HT-29 (cell line): ENCODE measurements at regions not wholly inside any gene's neighbourhood (a gene's known extent, or its start where the extent isn't known, plus 50 kb on each side); places are given as distances from the start of the nearest gene placed in this dataset.
A peak's percentile ranks its signal among the peaks of the same experiment; 100 is the strongest.

Experiments
- DNase-seq: peaks from one replicate; pipeline ENCODE4 v3.0.0-alpha.2; 2015; ENCODE audit warnings: low spot score

DNA sequence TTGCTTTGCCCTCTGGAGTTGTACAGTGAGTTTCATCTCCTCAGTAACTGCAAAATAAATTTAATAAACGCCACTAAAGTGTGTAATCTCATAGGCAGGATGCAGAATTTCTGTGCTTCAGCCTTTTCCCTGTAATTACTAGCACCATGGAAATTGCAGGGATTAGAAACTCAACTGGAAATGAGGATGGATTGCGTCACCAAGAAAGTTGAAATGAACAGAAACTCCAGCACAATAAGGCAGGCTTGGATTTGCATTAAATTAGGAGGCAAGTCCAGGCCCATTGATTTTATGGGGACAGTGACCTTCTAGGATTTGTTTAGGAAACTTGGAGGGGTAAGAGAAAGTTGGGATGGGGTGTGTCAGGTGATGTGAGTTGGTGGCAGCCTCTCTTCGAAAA, 197.5 kb downstream of the PTPRU start:
- no peak for DNase-seq

- DNase-seq, result no peak
Measured at GRCh38 chr1:29431138-29431537, 194.8 kb downstream of the PTPRU start.

GRCh38 chr1:29429656-29430055, 193.3 kb downstream of the PTPRU start:
- DNase-seq, result no peak

DNA sequence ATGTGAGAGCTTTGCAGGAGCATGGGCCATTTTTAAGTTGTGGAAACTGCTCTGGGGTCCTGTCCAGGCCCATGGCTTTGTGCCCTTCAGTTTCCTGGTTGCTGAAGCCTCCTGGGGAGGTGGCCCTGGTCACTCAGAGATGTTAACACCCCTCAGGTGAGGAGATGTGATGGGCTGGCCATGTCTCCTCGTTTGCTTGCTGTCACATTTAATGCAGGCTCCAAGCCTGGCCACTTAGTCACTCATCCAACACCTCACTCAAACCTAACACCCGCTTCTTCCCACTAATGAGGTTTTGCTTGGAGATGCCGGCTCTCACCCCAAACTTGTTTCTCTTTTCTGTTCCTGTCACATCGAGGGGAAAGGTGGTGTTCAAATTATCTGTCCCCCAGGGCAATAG, 192.7 kb downstream of the PTPRU start:
- no peak for DNase-seq

GRCh38 chr1:29428280-29428615, 191.9 kb downstream of the PTPRU start:
- DNase-seq, result no peak

- no peak for DNase-seq
Measured at GRCh38 chr1:29427614-29428279, 191.4 kb downstream of the PTPRU start.

DNA sequence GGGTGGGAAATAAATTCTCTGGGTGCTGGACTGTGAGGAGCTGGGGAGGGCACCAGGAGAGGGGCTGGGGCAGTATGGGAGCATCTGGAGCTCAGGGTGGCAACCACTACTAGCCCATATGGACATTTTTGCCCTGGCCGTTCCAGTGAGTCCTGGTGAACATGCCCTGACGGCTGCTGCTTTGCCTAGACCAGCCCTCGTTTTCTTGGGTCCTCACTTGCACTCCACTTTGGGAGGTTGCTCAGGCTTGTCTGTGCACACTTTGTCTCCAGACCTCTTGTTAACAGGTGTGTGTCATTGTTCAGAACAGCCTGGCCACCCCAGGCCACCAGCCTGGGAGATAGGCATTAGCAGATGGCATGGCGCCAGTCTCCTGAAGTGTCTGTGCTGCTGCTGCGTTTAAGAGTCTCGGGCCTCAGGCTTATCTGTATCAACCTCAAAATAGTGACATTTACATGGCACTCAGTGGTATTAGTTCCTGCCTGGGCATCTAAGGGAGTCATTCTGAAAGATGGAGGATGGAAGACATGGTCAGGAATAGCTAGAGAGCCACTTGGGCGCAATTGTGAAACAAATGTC, 190.5 kb downstream of the PTPRU start:
- no peak for DNase-seq

GRCh38 chr1:29425631-29426030, 189.3 kb downstream of the PTPRU start:
- DNase-seq, result no peak

- DNase-seq, result no peak
Measured at GRCh38 chr1:29424266-29424665, 187.9 kb downstream of the PTPRU start.

DNA sequence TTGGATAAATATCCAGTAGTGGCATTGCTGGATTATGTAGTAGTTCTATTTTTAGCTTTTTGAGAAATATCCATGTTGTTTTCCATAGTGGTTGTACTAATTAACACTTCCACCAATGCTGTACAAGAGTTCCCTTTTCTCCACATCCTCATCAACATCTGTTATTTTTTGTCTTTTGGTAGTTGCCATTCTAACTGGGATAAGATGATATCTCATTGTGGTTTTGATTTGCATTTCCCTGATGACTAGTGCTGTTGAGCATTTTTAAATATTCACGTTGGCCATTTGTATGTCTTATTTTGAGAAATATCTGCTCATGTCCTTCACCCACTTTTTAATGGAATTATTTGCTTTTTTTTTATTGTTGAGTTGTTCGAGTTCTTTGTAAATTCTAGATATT, 183.9 kb downstream of the PTPRU start:
- no peak for DNase-seq

GRCh38 chr1:29417971-29418370, 181.6 kb downstream of the PTPRU start:
- no peak for DNase-seq

- DNase-seq, result no peak
Measured at GRCh38 chr1:29417147-29417858, 181.0 kb downstream of the PTPRU start.

GRCh38 chr1:29416267-29417146, 180.2 kb downstream of the PTPRU start:
- no peak for DNase-seq

DNA sequence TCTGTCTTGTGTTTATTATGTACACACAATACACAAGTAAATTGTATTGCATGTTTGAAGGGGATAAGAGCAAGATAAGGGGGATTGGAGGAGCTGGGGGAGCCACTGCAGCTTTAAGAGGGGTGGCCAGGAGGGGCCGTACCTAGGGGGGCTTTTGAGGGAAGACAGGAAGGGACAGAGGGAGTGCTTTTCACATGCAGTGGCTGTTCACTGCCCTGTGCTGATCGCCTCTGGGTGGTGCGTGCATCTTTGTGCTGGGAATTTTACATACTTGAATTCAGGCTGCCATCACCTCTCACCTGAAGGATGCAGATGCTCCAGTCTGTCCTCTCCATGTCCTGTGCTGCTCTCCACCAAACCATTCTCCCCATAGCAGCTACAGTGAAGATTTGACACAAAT, 179.5 kb downstream of the PTPRU start:
- no peak for DNase-seq

GRCh38 chr1:29415156-29415830, 179.0 kb downstream of the PTPRU start:
- DNase-seq, result peak; percentile 13

DNA sequence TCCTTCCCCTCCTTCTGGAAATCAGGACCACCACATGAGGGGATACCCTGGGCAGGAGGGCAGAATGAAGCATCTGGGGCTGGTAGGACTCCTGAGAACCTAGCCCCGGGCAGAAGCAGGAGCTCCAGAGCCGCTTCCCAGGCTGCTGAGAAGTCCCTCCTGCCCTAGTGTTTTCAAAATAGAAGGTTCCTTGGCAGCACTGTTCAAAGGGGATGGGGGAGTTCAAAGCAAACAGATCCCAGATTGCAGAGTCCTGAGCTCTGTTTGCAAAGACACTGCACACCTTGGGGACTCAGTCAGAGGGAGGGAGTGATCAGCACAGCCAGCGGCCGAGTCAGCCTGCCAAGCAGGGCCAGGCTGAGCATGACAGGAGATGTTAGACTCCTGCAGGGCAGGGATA, 177.8 kb downstream of the PTPRU start:
- DNase-seq, result no peak

- no peak for DNase-seq
Measured at GRCh38 chr1:29413661-29414060, 177.3 kb downstream of the PTPRU start.

GRCh38 chr1:29412591-29412990, 176.3 kb downstream of the PTPRU start:
- DNase-seq, result no peak

DNA sequence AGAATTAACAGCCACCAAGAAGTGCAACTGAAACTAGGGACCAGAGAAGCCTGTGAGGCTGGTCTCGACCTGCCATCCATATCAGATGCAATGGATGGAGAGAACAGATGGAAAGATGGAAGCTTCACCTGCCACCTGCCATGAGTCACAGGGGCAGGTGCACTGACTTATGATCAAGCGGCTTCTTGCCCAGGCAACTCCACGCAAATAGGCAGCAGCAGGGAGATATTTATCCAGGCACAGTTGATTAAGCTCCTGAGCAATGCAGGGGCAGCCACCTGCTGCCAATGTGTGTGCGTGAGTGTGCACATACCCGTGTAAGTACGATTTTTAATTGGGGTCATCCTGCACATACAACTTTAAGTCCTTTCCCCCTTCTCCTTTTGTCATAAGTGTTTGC, 174.2 kb downstream of the PTPRU start:
- DNase-seq, result no peak

- no peak for DNase-seq
Measured at GRCh38 chr1:29409616-29410015, 173.3 kb downstream of the PTPRU start.

DNA sequence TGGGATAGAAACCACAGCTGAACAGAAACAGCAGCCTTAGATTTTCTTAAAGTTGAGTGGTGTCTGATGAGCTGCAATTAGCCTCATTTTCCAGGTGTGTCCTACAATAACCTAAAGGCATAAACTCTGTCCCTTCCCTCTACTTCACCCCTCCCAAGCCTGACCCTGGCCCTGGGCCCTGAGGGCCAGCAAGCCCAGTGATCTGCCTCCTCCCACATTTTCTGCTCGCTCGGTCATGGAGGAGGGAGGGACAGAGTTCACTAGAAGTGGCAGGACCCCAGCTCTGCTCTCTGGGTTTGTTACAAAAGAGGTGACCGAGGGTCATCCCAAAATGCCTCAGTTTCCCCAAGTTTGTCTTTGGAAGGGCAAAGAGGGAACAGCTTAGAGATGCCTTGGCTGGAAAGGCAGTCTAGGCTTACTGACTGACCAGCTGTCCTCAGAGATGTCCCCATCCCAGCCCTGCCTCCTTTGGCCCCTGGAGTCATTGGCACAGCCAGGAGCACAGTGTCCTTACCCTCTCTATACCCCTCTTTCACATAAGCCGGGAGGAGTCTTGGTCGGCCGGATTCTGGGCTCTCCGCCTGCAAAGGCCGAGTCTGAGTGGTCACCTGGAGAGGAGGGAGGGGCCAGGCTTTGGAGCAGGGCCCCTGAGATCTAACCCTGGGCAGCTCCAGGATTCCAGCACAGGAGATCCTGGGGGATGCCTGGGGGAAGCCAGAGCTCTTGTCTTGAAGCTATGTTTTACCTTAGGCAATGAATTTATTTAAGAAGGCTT, 172.7 kb downstream of the PTPRU start:
- DNase-seq, result no peak
